GM12878 (cell line): ENCODE measurements at regions not wholly inside any gene's neighbourhood (a gene's known extent, or its start where the extent isn't known, plus 50 kb on each side); places are given as distances from the start of the nearest gene placed in this dataset.

Experiments used
- ATAC-seq: fragments of 200-7000 bp; cut with Tn5 transposase; 3 replicates; pipeline ENCODE4 v1.9.1; 2020; ENCODE audit warnings: mild to moderate bottlenecking, moderate library complexity
- BruUV-seq: library from RNA; stranded (reverse); fragments of 400-500 nt; replicated peaks from 2 replicates; lab custom pipeline; 2021; lab: Mats Ljungman, UMichigan
- CTCF ChIA-PET: fragments of 300-600 bp; sonication (Branson Sonifier 250); formaldehyde crosslinking; extraction: SDS; loops from one replicate; lab custom pipeline; 2021; ENCODE audit warnings: inconsistent platforms; lab: Yijun Ruan, JAX
- POLR2A ChIA-PET: fragments of 350-600 bp; formaldehyde crosslinking; extraction: SDS; loops from one replicate; lab custom pipeline; 2021; ENCODE audit warnings: inconsistent platforms; lab: Charles Lee
- RAD21 ChIA-PET: fragments of 300-600 bp; sonication (Branson Sonifier 250); formaldehyde crosslinking; loops from one replicate; lab custom pipeline; 2023; ENCODE audit warnings: antibody characterized with exemption; ENCODE audit not compliant: unreplicated experiment; lab: Charles Lee
- SMC1A ChIA-PET: fragments of 300-600 bp; sonication (Branson Sonifier 250); formaldehyde crosslinking; loops from one replicate; lab custom pipeline; 2023; ENCODE audit not compliant: unreplicated experiment, uncharacterized antibody; lab: Charles Lee
- DNase-seq: peaks from one replicate; pipeline ENCODE4 v3.0.0-alpha.2; 2011; ENCODE audit warnings: low read depth, low spot score
- FAIRE-seq: peaks from 3 replicates; lab custom pipeline; 2011; peaks lifted over from hg19 to GRCh38; lab: Jason Lieb, UNC
- H2AFZ ChIP-seq: 2 replicates; pipeline ENCODE4 v1.6.0; 2011; ENCODE audit warnings: low read depth, low read length, control low read depth; ENCODE audit not compliant: control insufficient read depth
- H3K27ac ChIP-seq: 2 replicates; pipeline ENCODE4 v1.5.1; 2011; ENCODE audit warnings: control low read depth; ENCODE audit not compliant: control insufficient read depth, insufficient read depth
- H3K27me3 ChIP-seq, 2 experiments: replicated peaks in 1 of 2; 2 replicates each; pipeline versions ENCODE4 v1.6.0 to v1.6.1; 2011; ENCODE audit warnings: low read length in 1 of 2; ENCODE audit not compliant: control insufficient read depth in 2 of 2, insufficient read depth in 2 of 2
- H3K36me3 ChIP-seq, 2 experiments: 2 replicates each; pipeline ENCODE4 v1.5.1; 2011; ENCODE audit warnings: low read length in 1 of 2; ENCODE audit not compliant: control insufficient read depth in 2 of 2, insufficient read depth in 2 of 2
- H3K4me1 ChIP-seq: 2 replicates; pipeline ENCODE4 v1.6.1; 2011; ENCODE audit warnings: mild to moderate bottlenecking, low read length, moderate library complexity, mixed read lengths; ENCODE audit not compliant: control insufficient read depth, insufficient read depth
- H3K4me2 ChIP-seq: 2 replicates; pipeline ENCODE4 v1.6.0; 2011; ENCODE audit warnings: control low read depth; ENCODE audit not compliant: control insufficient read depth, insufficient read depth
- H3K4me3 ChIP-seq: fragments of 200-600 bp; sonication (generic); 2 replicates; pipeline ENCODE4 v1.5.1; 2016
- H3K79me2 ChIP-seq: 2 replicates; pipeline ENCODE4 v1.6.0; 2011; ENCODE audit warnings: low read length; ENCODE audit not compliant: control insufficient read depth, insufficient read depth
- H3K9ac ChIP-seq: 2 replicates; pipeline ENCODE4 v1.8.0; 2011; ENCODE audit warnings: low read length, control low read depth, mixed read lengths; ENCODE audit not compliant: control insufficient read depth, insufficient read depth
- H3K9me3 ChIP-seq: replicated peaks from 3 replicates; pipeline ENCODE4 v1.5.1; 2011; ENCODE audit warnings: mild to moderate bottlenecking, low read length; ENCODE audit not compliant: control insufficient read depth, insufficient read depth
- H4K20me1 ChIP-seq: 2 replicates; pipeline ENCODE4 v1.6.0; 2011; ENCODE audit not compliant: control insufficient read depth, insufficient read depth
- DPF2 ChIP-seq: fragments of 450-650 bp; IDR thresholded peaks from 2 replicates; pipeline ENCODE4 v1.6.1; 2017; ENCODE audit warnings: mild to moderate bottlenecking
- E2F8 ChIP-seq: fragments of 450-650 bp; IDR thresholded peaks from 2 replicates; pipeline ENCODE4 v1.6.1; 2018; ENCODE audit warnings: mild to moderate bottlenecking, low read depth, moderate library complexity; ENCODE audit not compliant: partially characterized antibody
- ELK1 ChIP-seq: IDR thresholded peaks from 2 replicates; pipeline ENCODE4 v1.6.1; 2012; ENCODE audit warnings: low read depth, low read length, improper control_type of control experiment
- FOXM1 ChIP-seq: IDR thresholded peaks from 2 replicates; pipeline ENCODE4 v1.6.1; 2012; ENCODE audit warnings: low read depth, mild to moderate bottlenecking, inconsistent platforms, low read length, moderate library complexity
- IRF4 ChIP-seq: IDR thresholded peaks from 2 replicates; pipeline ENCODE4 v1.6.1; 2011; ENCODE audit warnings: low read depth, low read length
- MXI1 ChIP-seq: fragments of 150-350 bp; IDR thresholded peaks from 2 replicates; pipeline ENCODE4 v1.6.1; 2011; ENCODE audit warnings: low read depth, mild to moderate bottlenecking, inconsistent platforms, low read length, improper control_type of control experiment
- SP1 ChIP-seq: IDR thresholded peaks from one replicate; pipeline ENCODE4 v1.6.1; 2011; ENCODE audit warnings: low read depth, low read length
- TBL1XR1 ChIP-seq: IDR thresholded peaks from 2 replicates; pipeline ENCODE4 v1.6.1; 2012; ENCODE audit warnings: low read depth, low read length, improper control_type of control experiment
- TCF3 ChIP-seq: IDR thresholded peaks from 2 replicates; pipeline ENCODE4 v1.6.1; 2012; ENCODE audit warnings: low read depth, mild to moderate bottlenecking, low read length, borderline replicate concordance; ENCODE audit not compliant: insufficient read depth
- TCF7 ChIP-seq: IDR thresholded peaks from 2 replicates; pipeline ENCODE4 v1.6.1; 2014; ENCODE audit warnings: antibody characterized with exemption, borderline replicate concordance
- WGBS: methylation state at CpG from one replicate; pipeline ENCODE4 v1.1.6; 2016; ENCODE audit warnings: low lambda C conversion rate; ENCODE audit not compliant: insufficient replicate concordance, insufficient coverage; ENCODE audit errors: missing lambda C conversion rate; 5-methylcytosine and 5-hydroxymethylcytosine counted together
- in situ Hi-C: fragments of 300-500 bp; cut with MboI; formaldehyde crosslinking; loops from 9 replicates; pipeline ENCODE4 v1.14.3; 2018; ENCODE audit warnings: mixed read lengths
- intact Hi-C: fragments of 100-400 bp; cut with micrococcal nuclease; formaldehyde crosslinking; loops from one replicate; pipeline ENCODE4 v1.14.2; 2022; ENCODE audit not compliant: unreplicated experiment
- TF ChIP-seq, protein P1 (sequence below): fragments of 150-350 bp; IDR thresholded peaks from 2 replicates; pipeline ENCODE4 v1.6.1; 2016; ENCODE audit warnings: low read depth, low read length
- TF ChIP-seq, protein P2 (sequence below): fragments of 450-650 bp; IDR thresholded peaks from 2 replicates; pipeline ENCODE4 v1.6.1; 2018; ENCODE audit warnings: borderline replicate concordance, mild to moderate bottlenecking; ENCODE audit not compliant: partially characterized antibody
- TF ChIP-seq, protein P3 (sequence below): fragments of 450-650 bp; IDR thresholded peaks from 2 replicates; pipeline ENCODE4 v1.6.1; 2017; ENCODE audit warnings: mild to moderate bottlenecking, low read depth, inconsistent platforms; ENCODE audit not compliant: poor library complexity, severe bottlenecking

DNA sequence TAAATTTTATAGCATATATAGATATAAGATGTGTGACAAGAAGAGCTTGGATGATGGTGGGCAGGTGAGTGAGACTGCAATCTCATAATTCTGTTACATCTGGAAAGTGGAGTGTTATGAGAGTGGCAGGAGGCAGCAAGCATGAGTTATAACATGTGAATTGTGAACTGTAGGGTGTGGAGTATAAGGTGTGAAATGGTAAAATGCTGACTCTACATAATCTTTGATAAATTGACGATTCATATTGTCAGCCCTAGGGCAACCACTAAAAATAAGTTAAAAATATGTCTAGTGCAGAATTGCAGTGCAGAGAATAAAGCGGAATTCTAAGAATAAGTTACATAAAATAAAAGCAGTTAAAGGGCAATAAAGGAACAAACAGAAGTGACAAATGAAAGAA is 74.8 kb upstream of the AKR1E2 start:
- Histone ChIP-seq H4K20me1 (no peaks in the 10 kb centered on the region), H3K4me1 (no peaks in the 10 kb centered on the region), H3K9ac (no peak overlapping the region), H3K27ac (no peak overlapping the region), H3K4me2 (no peak overlapping the region), H3K79me2 (no peaks in the 10 kb centered on the region), H2AFZ (no peak overlapping the region), H3K9me3 (no peaks in the 10 kb centered on the region), H3K36me3 (no peaks in the 10 kb centered on the region), H3K4me3 (no peak overlapping the region), H3K27me3 (no peaks in the 10 kb centered on the region; a peak in 1 of 4 replicates)
- intact Hi-C loops: no loop called here
- WGBS: 50% methylated on average over 2 of the region's 2 CpGs
- no TSS peak for BruUV-seq
- no peak for ATAC-seq
- in situ Hi-C loops: no loop called here
- POLR2A ChIA-PET: no interaction called here
- CTCF ChIA-PET: no interaction called here
- RAD21 ChIA-PET: no interaction called here
- no peak for FAIRE-seq
- no peak for DNase-seq
- SMC1A ChIA-PET: interaction anchor here (0.8 kb wide), 1 partner anchor 28 kb away, joined by 3 read pairs; no protein-coding TSS in a partner anchor
- TF ChIP-seq MXI1: no peak
- TF ChIP-seq TCF7: no peak
- TF ChIP-seq, protein P1, sequence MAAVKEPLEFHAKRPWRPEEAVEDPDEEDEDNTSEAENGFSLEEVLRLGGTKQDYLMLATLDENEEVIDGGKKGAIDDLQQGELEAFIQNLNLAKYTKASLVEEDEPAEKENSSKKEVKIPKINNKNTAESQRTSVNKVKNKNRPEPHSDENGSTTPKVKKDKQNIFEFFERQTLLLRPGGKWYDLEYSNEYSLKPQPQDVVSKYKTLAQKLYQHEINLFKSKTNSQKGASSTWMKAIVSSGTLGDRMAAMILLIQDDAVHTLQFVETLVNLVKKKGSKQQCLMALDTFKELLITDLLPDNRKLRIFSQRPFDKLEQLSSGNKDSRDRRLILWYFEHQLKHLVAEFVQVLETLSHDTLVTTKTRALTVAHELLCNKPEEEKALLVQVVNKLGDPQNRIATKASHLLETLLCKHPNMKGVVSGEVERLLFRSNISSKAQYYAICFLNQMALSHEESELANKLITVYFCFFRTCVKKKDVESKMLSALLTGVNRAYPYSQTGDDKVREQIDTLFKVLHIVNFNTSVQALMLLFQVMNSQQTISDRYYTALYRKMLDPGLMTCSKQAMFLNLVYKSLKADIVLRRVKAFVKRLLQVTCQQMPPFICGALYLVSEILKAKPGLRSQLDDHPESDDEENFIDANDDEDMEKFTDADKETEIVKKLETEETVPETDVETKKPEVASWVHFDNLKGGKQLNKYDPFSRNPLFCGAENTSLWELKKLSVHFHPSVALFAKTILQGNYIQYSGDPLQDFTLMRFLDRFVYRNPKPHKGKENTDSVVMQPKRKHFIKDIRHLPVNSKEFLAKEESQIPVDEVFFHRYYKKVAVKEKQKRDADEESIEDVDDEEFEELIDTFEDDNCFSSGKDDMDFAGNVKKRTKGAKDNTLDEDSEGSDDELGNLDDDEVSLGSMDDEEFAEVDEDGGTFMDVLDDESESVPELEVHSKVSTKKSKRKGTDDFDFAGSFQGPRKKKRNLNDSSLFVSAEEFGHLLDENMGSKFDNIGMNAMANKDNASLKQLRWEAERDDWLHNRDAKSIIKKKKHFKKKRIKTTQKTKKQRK: no peak
- TF ChIP-seq, protein P2, sequence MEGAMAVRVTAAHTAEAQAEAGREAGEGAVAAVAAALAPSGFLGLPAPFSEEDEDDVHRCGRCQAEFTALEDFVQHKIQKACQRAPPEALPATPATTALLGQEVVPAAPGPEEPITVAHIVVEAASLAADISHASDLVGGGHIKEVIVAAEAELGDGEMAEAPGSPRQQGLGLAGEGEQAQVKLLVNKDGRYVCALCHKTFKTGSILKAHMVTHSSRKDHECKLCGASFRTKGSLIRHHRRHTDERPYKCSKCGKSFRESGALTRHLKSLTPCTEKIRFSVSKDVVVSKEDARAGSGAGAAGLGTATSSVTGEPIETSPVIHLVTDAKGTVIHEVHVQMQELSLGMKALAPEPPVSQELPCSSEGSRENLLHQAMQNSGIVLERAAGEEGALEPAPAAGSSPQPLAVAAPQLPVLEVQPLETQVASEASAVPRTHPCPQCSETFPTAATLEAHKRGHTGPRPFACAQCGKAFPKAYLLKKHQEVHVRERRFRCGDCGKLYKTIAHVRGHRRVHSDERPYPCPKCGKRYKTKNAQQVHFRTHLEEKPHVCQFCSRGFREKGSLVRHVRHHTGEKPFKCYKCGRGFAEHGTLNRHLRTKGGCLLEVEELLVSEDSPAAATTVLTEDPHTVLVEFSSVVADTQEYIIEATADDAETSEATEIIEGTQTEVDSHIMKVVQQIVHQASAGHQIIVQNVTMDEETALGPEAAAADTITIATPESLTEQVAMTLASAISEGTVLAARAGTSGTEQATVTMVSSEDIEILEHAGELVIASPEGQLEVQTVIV: no peak
- TF ChIP-seq, protein P3, sequence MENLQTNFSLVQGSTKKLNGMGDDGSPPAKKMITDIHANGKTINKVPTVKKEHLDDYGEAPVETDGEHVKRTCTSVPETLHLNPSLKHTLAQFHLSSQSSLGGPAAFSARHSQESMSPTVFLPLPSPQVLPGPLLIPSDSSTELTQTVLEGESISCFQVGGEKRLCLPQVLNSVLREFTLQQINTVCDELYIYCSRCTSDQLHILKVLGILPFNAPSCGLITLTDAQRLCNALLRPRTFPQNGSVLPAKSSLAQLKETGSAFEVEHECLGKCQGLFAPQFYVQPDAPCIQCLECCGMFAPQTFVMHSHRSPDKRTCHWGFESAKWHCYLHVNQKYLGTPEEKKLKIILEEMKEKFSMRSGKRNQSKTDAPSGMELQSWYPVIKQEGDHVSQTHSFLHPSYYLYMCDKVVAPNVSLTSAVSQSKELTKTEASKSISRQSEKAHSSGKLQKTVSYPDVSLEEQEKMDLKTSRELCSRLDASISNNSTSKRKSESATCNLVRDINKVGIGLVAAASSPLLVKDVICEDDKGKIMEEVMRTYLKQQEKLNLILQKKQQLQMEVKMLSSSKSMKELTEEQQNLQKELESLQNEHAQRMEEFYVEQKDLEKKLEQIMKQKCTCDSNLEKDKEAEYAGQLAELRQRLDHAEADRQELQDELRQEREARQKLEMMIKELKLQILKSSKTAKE: no peak
- TF ChIP-seq ELK1: no peak
- TF ChIP-seq TBL1XR1: no peak
- no peak for TF ChIP-seq SP1
- TF ChIP-seq IRF4: no peak
- no peak for TF ChIP-seq TCF3
- TF ChIP-seq DPF2: no peak
- no peak for TF ChIP-seq FOXM1
- no peak for TF ChIP-seq E2F8
